ENCODE measurements at regions not wholly inside any gene's neighbourhood (a gene's known extent, or its start where the extent isn't known, plus 50 kb on each side); places are given as distances from the start of the nearest gene placed in this dataset.

DNA sequence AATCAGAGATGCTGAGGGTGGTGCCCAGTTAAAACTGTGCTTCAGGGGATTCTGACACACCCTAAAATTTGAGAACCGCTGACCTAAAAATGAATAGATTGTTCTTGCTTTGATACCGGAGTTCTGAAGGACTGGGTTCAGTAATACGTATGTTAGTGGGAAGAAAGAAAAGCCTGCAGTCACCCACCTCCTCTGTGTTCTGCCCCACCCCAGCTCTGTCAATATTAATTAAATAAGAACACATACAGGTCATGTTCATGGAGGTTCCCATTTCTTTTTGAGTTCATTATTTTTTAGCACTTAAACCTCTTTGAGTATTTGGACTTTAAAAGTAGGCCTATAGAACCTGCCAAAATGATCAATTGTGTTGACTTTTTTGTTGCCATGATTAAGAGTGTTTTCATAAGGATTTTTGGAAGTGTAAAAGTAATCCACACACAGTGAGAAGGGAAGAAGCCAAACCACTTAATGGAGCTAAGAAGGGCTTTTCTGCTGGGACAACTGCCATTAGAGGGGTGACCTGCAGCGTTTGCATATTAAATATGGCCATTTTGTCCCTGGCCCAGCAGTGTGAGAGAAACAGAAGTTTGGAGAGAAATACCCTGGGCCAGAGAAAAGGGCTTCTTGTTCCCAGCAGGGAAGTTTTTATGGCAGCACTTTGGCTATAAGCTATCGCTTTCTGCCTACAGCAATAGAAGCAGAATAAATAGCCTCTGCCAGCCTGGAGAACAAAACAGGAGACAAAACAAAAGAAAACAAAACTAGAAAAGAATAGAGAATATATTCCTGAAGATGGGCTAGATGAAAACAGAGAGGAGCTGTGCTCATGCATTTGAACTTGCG, 80.7 kb upstream of the RNF152 start:
- H3K4me1 ChIP-seq (ENCODE audit: control insufficient read depth, insufficient read depth, low read length), result no peaks in the 10 kb centered on the region
- TF ChIP-seq CTCF (conservative IDR thresholded peaks at IDR 0.05; ENCODE audit: low read depth, low read length), result no peak
- no peak for TF ChIP-seq MAZ (IDR thresholded peaks at IDR 0.05; ENCODE audit: borderline replicate concordance, low read depth, low read length)
- TF ChIP-seq CEBPB (IDR thresholded peaks at IDR 0.05; ENCODE audit: low read depth, low read length), result no peak
- TF ChIP-seq NFE2L2 (IDR thresholded peaks at IDR 0.05; ENCODE audit: low read depth, low read length), result no peak
- no peak for TF ChIP-seq MAFK (IDR thresholded peaks at IDR 0.05; ENCODE audit: low read depth, low read length)
- no peak for TF ChIP-seq CHD1 (IDR thresholded peaks at IDR 0.05; ENCODE audit: low read depth, low read length)
- no peak for TF ChIP-seq MXI1 (IDR thresholded peaks at IDR 0.05; ENCODE audit: borderline replicate concordance, low read depth, low read length)
- no peak for TF ChIP-seq POLR2A (IDR thresholded peaks at IDR 0.05; ENCODE audit: low read depth, low read length)
- no peak for TF ChIP-seq FOS (IDR thresholded peaks at IDR 0.05; ENCODE audit: low read depth, low read length)
- TF ChIP-seq SMC3 (IDR thresholded peaks at IDR 0.05; ENCODE audit: low read depth, low read length), result no peak
- TF ChIP-seq RAD21 (IDR thresholded peaks at IDR 0.05; ENCODE audit: low read length), result no peak
- H3K79me1 ChIP-seq (ENCODE audit: low read depth in 1 of 2, low read length in 2 of 2), result no peaks in the 10 kb centered on the region
- no peak overlapping the region for H2AK9ac ChIP-seq (replicated peaks; ENCODE audit: low read depth, low read length, poor library complexity)
- H3K4me3 ChIP-seq (ENCODE audit: insufficient read depth, low read depth, low read length), result no peak overlapping the region
- no peak overlapping the region for H3K56ac ChIP-seq (ENCODE audit: extremely low read depth, insufficient read depth, low read length)
- POLR2A ChIA-PET (ENCODE audit: unreplicated experiment), result interaction anchor here (0.5 kb wide), 1 partner anchor 349 kb away, joined by 6 read pairs; no protein-coding TSS in a partner anchor
- H2BK15ac ChIP-seq (ENCODE audit: low read depth, low read length), result no peak overlapping the region
- H3K9me3 ChIP-seq (ENCODE audit: control insufficient read depth, insufficient read depth, low read length), result no peaks in the 10 kb centered on the region
- no peaks in the 10 kb centered on the region for H4K20me1 ChIP-seq (ENCODE audit: insufficient read depth, low read length)
- H3K23ac ChIP-seq (ENCODE audit: low read depth, low read length), result no peak overlapping the region
- H2BK5ac ChIP-seq (ENCODE audit: low read depth, low read length, poor library complexity, severe bottlenecking), result no peak overlapping the region
- H3K14ac ChIP-seq (replicated peaks; ENCODE audit: low read depth, low read length), result no peak overlapping the region
- H3K27me3 ChIP-seq (ENCODE audit: control insufficient read depth, insufficient read depth, low read length), result no peaks in the 10 kb centered on the region
- intact Hi-C loops (cut with micrococcal nuclease), result no loop called here
- no TSS peak for BruUV-seq (replicated peaks)
- no peaks in the 10 kb centered on the region for H3K36me3 ChIP-seq (ENCODE audit: control insufficient read depth, insufficient read depth, low read length)
- H3K4ac ChIP-seq (ENCODE audit: low read depth, low read length), result no peak overlapping the region
- no peak overlapping the region for H4K91ac ChIP-seq (ENCODE audit: insufficient read depth, low read depth, low read length)
- H3K9me1 ChIP-seq (ENCODE audit: insufficient read depth, low read length), result peaks cover 2% of the 10 kb centered on the region; the same call in 1 of the 2 replicates
- CTCF ChIA-PET, result no interaction called here
- H4K8ac ChIP-seq (ENCODE audit: low read depth in 2 of 2, low read length in 2 of 2), result no peak overlapping the region
- ATAC-seq (ENCODE audit: low read depth) (no peak), DNase-seq (no peak)
- no peak overlapping the region for H2AFZ ChIP-seq (replicated peaks; ENCODE audit: low read length, poor library complexity)
- H2BK120ac ChIP-seq (ENCODE audit: low read depth, low read length), result no peak overlapping the region
- no peak overlapping the region for H4K5ac ChIP-seq (ENCODE audit: low read depth, low read length)
- H3K4me2 ChIP-seq (ENCODE audit: low read depth, low read length), result no peak overlapping the region
- H3K18ac ChIP-seq (ENCODE audit: low read depth, low read length), result no peak overlapping the region
- no CpG with 5 or more reads among the region's 6 CpGs for WGBS, 2 experiments (ENCODE audit: extremely low coverage in 2 of 2, insufficient read length in 1 of 2)
- H2BK20ac ChIP-seq (ENCODE audit: low read depth, low read length), result no peak overlapping the region
- in situ Hi-C loops (cut with MboI; ENCODE audit: low sequenced_read_pairs), result no loop called here
- no peak overlapping the region for H3K9ac ChIP-seq (ENCODE audit: low read depth, low read length)
- H2AK5ac ChIP-seq (ENCODE audit: low read depth, low read length), result no peak overlapping the region
- H3K27ac ChIP-seq (ENCODE audit: insufficient read depth, low read length), result no peak overlapping the region
- dilution Hi-C loops (cut with HindIII; ENCODE audit: low sequenced_read_pairs, unreplicated experiment), result no loop called here

Data from IMR-90 (cell line).